SK-N-MC (cell line): ENCODE measurements at regions not wholly inside any gene's neighbourhood (a gene's known extent, or its start where the extent isn't known, plus 50 kb on each side); places are given as distances from the start of the nearest gene placed in this dataset.

Experiments
- EZH2 ChIP-seq: fragments of 200-600 bp; sonication (generic); IDR thresholded peaks from one replicate; pipeline ENCODE4 v1.6.1; 2017; ENCODE audit warnings: antibody characterized with exemption
- POLR2AphosphoS5 ChIP-seq: IDR thresholded peaks from 2 replicates; pipeline ENCODE4 v1.6.1; 2012; ENCODE audit warnings: mild to moderate bottlenecking, low read depth, low read length, borderline replicate concordance

GRCh38 chr1:68590473-68590872 is 93.6 kb upstream of the DEPDC1 start:
- TF ChIP-seq EZH2 = no peak
- no peak for TF ChIP-seq POLR2AphosphoS5
